ENCODE measurements at regions not wholly inside any gene's neighbourhood (a gene's known extent, or its start where the extent isn't known, plus 50 kb on each side); places are given as distances from the start of the nearest gene placed in this dataset.

DNA sequence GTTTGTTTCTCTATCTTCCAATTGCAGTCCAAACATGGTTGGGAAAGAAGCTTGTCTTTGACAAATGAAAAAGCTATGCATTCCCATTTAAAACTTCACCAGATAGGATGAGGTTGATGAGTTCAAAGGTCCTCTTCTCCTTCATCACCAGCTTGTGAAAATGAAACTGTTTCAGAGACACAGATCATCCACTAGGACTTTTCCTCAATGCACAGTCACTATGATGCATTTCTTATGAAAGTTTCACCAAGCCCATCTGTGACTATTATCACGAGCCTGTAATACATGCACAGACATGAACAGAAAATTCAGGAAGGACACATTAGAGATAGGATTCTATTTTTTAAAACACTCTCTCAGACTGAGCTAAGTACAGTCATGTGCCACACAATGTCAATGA, 644.4 kb downstream of the PLCL1 start:
- DNase-seq (ENCODE audit: low read depth): no peak
- Histone ChIP-seq H3K36me3 (ENCODE audit: control insufficient read depth, insufficient read depth, low read length) (no peaks in the 10 kb centered on the region), H3K27me3 (ENCODE audit: control insufficient read depth, insufficient read depth, low read length) (no peaks in the 10 kb centered on the region), H3K4me3 (ENCODE audit: low read depth, low read length) (no peak overlapping the region)
- TF ChIP-seq, protein P1, sequence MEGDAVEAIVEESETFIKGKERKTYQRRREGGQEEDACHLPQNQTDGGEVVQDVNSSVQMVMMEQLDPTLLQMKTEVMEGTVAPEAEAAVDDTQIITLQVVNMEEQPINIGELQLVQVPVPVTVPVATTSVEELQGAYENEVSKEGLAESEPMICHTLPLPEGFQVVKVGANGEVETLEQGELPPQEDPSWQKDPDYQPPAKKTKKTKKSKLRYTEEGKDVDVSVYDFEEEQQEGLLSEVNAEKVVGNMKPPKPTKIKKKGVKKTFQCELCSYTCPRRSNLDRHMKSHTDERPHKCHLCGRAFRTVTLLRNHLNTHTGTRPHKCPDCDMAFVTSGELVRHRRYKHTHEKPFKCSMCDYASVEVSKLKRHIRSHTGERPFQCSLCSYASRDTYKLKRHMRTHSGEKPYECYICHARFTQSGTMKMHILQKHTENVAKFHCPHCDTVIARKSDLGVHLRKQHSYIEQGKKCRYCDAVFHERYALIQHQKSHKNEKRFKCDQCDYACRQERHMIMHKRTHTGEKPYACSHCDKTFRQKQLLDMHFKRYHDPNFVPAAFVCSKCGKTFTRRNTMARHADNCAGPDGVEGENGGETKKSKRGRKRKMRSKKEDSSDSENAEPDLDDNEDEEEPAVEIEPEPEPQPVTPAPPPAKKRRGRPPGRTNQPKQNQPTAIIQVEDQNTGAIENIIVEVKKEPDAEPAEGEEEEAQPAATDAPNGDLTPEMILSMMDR (IDR thresholded peaks at IDR 0.05; ENCODE audit: insufficient read depth, low read length, poor library complexity, severe bottlenecking): no peak

- no peak for DNase-seq (ENCODE audit: low read depth)
- Histone ChIP-seq H3K4me3 (ENCODE audit: low read depth, low read length) (no peak overlapping the region), H3K36me3 (ENCODE audit: control insufficient read depth, insufficient read depth, low read length) (no peaks in the 10 kb centered on the region), H3K27me3 (ENCODE audit: control insufficient read depth, insufficient read depth, low read length) (no peaks in the 10 kb centered on the region)
- TF ChIP-seq, protein P1 (IDR thresholded peaks at IDR 0.05; ENCODE audit: insufficient read depth, low read length, poor library complexity, severe bottlenecking): no peak
Observed at GRCh38 chr2:198444800-198445287, 640.5 kb downstream of the PLCL1 start.

DNA sequence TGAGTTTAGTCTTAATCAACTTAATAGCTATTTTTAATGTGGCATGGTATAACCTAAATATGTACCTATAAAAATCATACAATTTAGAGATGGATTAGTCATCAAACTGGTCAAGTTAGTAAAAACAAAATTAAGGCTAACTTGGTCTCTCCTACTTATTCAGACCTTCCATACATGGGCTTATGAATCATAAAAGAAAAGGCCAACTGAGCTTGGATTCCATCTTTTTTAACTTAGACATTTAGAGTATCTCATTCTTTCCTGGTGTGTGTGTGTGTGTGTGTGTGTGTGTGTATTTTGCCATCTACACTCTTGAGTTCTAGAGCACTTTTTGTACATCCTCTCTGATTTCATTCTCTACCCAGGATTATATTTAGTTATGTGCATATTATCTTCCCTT, 637.5 kb downstream of the PLCL1 start:
- no peak overlapping the region for H3K4me3 ChIP-seq (ENCODE audit: low read depth, low read length)
- DNase-seq (ENCODE audit: low read depth): no peak

DNA sequence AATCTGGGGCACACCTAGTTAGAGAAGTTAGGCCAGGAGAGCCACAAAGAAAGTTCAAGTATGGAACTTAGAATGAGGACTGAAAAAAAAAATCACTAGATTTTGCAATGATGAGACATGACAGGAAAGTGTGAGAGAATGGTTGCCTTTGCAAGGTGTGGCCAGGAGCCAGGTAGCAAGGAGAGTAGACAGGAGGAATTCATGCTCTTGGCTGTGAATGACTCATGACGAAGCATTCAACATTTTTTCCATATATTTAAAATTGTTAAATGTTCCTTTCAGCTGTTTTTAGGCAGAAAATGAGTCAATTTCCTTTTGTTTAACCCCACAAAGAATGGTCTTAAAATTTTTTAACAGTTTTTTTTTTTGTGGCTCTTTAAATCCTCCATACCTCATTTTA, 636.9 kb downstream of the PLCL1 start:
- TF ChIP-seq, protein P1 (IDR thresholded peaks at IDR 0.05; ENCODE audit: insufficient read depth, low read length, poor library complexity, severe bottlenecking): no peak
- Histone ChIP-seq H3K27me3 (ENCODE audit: control insufficient read depth, insufficient read depth, low read length) (no peaks in the 10 kb centered on the region), H3K36me3 (ENCODE audit: control insufficient read depth, insufficient read depth, low read length) (no peaks in the 10 kb centered on the region), H3K4me3 (ENCODE audit: low read depth, low read length) (no peak overlapping the region)
- DNase-seq (ENCODE audit: low read depth): peak; percentile 12

More for the DNA sequence above, 637.5 kb downstream of the PLCL1 start:
- Histone ChIP-seq H3K27me3 (ENCODE audit: control insufficient read depth, insufficient read depth, low read length) (no peaks in the 10 kb centered on the region), H3K36me3 (ENCODE audit: control insufficient read depth, insufficient read depth, low read length) (no peaks in the 10 kb centered on the region)
- TF ChIP-seq, protein P1 (IDR thresholded peaks at IDR 0.05; ENCODE audit: insufficient read depth, low read length, poor library complexity, severe bottlenecking): no peak

DNA sequence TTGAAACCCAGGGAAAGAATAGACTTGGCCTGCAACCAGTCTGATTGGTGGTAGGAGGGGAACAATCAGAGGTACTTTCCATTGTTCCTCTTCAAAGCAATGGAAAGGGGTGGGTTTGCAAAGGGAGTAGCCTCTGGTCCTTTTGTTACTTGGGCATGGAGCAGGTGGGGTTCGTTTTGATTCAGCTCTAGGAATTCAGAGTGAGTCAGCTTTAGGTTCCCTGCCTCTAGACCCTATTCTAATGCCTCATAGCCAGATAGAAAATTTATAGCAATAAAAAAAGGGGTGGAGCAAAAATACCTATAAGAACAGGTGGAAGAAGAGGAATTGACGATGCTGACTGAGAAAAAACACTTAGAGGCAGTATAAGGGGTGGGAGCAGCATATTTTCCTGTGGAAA, 636.4 kb downstream of the PLCL1 start:
- DNase-seq (ENCODE audit: low read depth): no peak
- Histone ChIP-seq H3K27me3 (ENCODE audit: control insufficient read depth, insufficient read depth, low read length) (no peaks in the 10 kb centered on the region), H3K36me3 (ENCODE audit: control insufficient read depth, insufficient read depth, low read length) (no peaks in the 10 kb centered on the region), H3K4me3 (ENCODE audit: low read depth, low read length) (no peak overlapping the region)
- TF ChIP-seq, protein P1 (IDR thresholded peaks at IDR 0.05; ENCODE audit: insufficient read depth, low read length, poor library complexity, severe bottlenecking): no peak

DNA sequence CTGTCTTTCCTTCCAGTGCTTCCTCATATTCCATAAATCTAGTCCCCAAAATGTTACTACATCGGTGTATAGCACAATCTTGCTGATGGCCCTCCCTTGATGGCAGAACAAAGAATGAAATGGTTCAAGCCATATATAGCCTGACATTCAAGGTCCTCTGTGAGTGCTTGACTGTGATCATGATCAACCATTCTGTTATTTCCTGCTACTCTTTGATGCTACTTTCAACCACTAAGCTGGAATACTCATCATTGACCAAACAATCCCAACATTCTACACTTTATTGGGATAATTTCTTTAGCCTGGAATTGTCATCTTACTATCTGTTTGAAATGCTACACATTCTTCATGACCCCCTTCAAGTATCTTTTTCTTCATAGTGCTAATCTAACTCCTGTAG, 633.9 kb downstream of the PLCL1 start:
- no peak for DNase-seq (ENCODE audit: low read depth)
- H3K4me3 ChIP-seq (ENCODE audit: low read depth, low read length): no peak overlapping the region
- no peaks in the 10 kb centered on the region for H3K27me3 ChIP-seq (ENCODE audit: control insufficient read depth, insufficient read depth, low read length)
- TF ChIP-seq, protein P1 (IDR thresholded peaks at IDR 0.05; ENCODE audit: insufficient read depth, low read length, poor library complexity, severe bottlenecking): no peak
- no peaks in the 10 kb centered on the region for H3K36me3 ChIP-seq (ENCODE audit: control insufficient read depth, insufficient read depth, low read length)
